Fibroblast of villous mesenchyme (primary cell): ENCODE measurements at regions not wholly inside any gene's neighbourhood (a gene's known extent, or its start where the extent isn't known, plus 50 kb on each side); places are given as distances from the start of the nearest gene placed in this dataset.
"Not testable (repeated sequence)": the region's sequence is repeated elsewhere in the genome, so short reads cannot be mapped to it uniquely, and the experiment has no call there.

Experiments
- DNase-seq: peaks from one replicate; pipeline ENCODE4 v3.0.0-alpha.2; 2010; ENCODE audit warnings: low read depth
- H3K4me3 ChIP-seq: 2 replicates; pipeline ENCODE4 v1.5.1; 2011; ENCODE audit warnings: low read depth, mild to moderate bottlenecking, low read length
- TF ChIP-seq, protein P1 (sequence below): IDR thresholded peaks from 2 replicates; pipeline ENCODE4 v1.5.1; 2012; ENCODE audit warnings: low read depth, mild to moderate bottlenecking, low read length; ENCODE audit not compliant: insufficient read depth

DNA sequence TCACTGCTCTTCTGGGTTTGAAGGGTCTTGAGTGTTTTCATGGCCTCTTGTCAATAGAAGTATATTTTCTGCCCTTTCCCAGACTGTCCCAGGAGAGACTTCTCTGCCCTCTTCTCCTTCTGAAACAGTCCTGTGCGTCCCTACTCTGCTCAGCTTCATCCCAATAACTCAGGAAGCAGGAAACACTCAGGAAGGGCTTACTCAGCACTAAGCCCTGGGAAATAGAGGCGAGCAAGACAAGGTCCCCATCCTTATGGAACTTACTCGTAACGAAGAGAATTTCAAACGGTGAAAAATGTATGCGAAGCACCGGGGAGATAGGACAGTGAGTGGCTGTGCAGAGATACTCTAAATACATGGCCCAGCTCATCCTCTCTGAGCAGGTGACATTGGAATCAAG lies 52.8 kb upstream of the TFRC start:
- TF ChIP-seq, protein P1, sequence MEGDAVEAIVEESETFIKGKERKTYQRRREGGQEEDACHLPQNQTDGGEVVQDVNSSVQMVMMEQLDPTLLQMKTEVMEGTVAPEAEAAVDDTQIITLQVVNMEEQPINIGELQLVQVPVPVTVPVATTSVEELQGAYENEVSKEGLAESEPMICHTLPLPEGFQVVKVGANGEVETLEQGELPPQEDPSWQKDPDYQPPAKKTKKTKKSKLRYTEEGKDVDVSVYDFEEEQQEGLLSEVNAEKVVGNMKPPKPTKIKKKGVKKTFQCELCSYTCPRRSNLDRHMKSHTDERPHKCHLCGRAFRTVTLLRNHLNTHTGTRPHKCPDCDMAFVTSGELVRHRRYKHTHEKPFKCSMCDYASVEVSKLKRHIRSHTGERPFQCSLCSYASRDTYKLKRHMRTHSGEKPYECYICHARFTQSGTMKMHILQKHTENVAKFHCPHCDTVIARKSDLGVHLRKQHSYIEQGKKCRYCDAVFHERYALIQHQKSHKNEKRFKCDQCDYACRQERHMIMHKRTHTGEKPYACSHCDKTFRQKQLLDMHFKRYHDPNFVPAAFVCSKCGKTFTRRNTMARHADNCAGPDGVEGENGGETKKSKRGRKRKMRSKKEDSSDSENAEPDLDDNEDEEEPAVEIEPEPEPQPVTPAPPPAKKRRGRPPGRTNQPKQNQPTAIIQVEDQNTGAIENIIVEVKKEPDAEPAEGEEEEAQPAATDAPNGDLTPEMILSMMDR: no peak
- no peak overlapping the region for H3K4me3 ChIP-seq
- DNase-seq: no peak

DNA sequence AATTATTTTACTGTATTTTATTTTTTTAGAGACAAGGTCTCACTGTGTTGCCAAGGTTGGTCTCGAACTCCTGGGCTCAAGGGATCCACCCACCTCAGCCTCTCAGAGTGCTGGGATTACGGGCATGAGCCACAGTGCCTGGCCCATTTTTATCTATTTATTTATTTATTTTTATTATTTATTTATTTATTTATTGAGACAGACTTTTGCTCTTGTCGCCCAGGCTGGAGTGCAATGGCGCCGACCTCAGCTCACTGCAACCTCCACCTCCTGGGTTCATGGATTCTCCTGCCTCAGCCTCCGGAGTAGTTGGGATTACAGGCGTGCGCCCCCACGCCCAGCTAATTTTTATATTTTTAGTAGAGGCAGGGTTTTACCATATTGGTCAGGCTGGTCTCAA lies 52.0 kb upstream of the TFRC start:
- not testable (repeated sequence) for H3K4me3 ChIP-seq, DNase-seq

DNA sequence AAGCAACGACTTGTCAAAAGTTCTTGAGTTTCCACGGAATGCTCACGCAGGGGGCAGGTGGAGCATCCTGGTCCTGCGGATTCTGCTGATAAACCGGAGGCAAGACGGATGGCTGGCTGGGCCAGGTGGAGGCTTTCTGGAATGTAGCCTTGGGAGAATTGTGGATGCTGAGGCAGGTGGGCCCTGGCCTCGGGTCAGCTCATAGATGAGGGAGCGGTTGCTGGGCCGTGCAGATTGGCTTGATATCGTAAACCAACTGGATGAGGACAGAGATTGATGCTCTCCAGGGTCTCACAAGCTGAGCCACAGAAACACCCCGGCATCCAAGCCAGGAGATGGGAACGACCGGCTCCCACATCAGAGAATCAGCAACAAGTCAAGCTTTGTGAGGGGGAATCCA lies 50.0 kb upstream of the TFRC start:
- no peak overlapping the region for H3K4me3 ChIP-seq
- TF ChIP-seq, protein P1: no peak
- DNase-seq: no peak
